ENCODE measurements at regions not wholly inside any gene's neighbourhood (a gene's known extent, or its start where the extent isn't known, plus 50 kb on each side); places are given as distances from the start of the nearest gene placed in this dataset.
"Not testable (repeated sequence)": the region's sequence is repeated elsewhere in the genome, so short reads cannot be mapped to it uniquely, and the experiment has no call there.

DNA sequence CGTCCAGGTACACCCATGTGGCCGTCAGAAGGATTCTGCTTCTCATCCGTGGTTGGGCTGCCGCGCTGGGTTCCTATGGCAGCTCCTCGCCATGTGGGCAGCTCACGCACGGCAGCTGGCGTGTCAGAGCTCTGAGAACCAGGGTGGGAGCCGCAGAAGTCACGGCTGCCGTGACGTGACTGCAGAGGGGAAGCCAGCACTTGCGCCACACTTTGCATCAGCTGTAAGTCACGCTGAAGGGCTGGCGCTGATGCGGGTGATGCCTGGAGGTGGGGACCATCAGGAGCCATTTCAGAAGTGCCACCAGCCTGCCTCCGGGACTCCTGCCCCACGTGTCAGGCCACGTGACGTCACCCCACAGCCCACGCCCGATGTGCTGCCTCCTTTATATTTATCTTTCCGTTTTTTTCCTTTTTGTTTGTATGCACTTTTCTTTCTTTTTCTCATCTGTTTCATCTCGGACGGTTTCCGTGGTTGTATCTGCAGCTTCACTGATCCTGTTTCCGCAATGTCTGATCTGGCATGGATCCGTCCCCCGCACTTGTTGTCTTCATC, 133.2 kb downstream of the IGLL1 start:
- no peak for DNase-seq
- intact Hi-C loops (cut with DNase I), result no loop called here
- Histone ChIP-seq H3K4me1 (no peaks in the 10 kb centered on the region), H3K36me3 (no peaks in the 10 kb centered on the region), H3K9me3 (peaks cover 0 to 7% (median 0%) of the 10 kb centered on the region in 12 donors), H3K4me3 (no peak overlapping the region), H3K27ac (no peak overlapping the region), H3K27me3 (peaks cover 0 to 4% (median 0%) of the 10 kb centered on the region in 9 donors)
- ATAC-seq, result no peak
- 88 to 96% (median 95%) methylated on average over 25 to 30 of the region's 30 CpGs for WGBS, 4 donors
- TF ChIP-seq CTCF (IDR thresholded peaks at IDR 0.05) (no peak), POLR2A (IDR thresholded peaks at IDR 0.05) (no peak)

DNA sequence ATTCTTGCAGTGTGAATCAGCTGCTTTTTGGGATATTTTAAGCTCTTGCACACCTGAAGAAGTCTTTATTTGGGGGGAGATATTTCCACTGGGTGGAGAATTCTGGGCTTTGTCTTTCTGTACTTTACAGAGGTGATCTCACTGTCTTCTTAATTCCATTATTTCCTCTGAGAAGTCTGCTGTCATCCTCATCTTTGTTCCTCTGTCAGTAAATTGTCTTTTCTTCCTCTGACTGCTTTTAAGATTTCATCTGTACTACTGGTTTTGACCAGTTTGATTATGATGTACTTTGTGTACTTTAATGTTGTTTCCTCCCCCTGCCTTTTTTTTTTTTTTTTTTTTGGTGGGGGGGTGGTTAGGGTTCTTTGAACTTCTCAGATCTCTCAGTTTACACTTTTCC, 133.9 kb downstream of the IGLL1 start:
- H3K27me3 ChIP-seq; H3K4me1 ChIP-seq; H3K36me3 ChIP-seq; ATAC-seq; H3K27ac ChIP-seq; DNase-seq; H3K4me3 ChIP-seq; intact Hi-C loops (cut with DNase I); H3K9me3 ChIP-seq: not testable (repeated sequence)

DNA sequence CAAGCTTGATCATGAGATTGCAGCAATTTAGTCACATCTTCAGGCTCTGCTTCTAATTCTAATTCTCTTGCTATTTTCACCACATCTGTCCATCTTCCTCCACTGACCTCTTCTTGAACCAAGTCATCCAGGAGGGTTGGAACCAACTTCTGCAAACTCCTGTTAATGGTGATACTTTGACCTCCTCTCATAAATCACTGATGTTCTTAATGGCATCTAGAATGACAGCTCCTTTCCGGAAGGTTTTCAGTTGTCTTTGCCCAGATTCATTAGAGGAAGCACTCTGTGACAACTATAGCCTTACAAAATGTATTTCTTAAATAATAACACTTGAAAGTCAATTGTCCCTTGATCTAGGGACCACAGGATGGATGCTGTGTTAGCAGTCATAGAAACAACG, 136.2 kb downstream of the IGLL1 start:
- H3K27ac ChIP-seq; intact Hi-C loops (cut with DNase I); H3K27me3 ChIP-seq; H3K36me3 ChIP-seq; DNase-seq; ATAC-seq; H3K9me3 ChIP-seq; H3K4me3 ChIP-seq; H3K4me1 ChIP-seq: not testable (repeated sequence)
- WGBS, 4 donors, result 70 to 93% (median 91%) methylated on average over 1 to 2 of the region's 2 CpGs

GRCh38 chr22:23439581-23439980, 140.5 kb downstream of the IGLL1 start:
- H3K4me3 ChIP-seq; H3K36me3 ChIP-seq; intact Hi-C loops (cut with DNase I); DNase-seq; ATAC-seq; H3K4me1 ChIP-seq; H3K27me3 ChIP-seq; H3K9me3 ChIP-seq; H3K27ac ChIP-seq: not testable (repeated sequence)
- WGBS, 4 donors, result 81 to 96% (median 90%) methylated on average over 3 of the region's 3 CpGs

GRCh38 chr22:23438216-23438615, 141.9 kb downstream of the IGLL1 start:
- DNase-seq (no peak), ATAC-seq (no peak)
- H3K36me3 ChIP-seq, result no peaks in the 10 kb centered on the region
- H3K27ac ChIP-seq, result no peak overlapping the region
- H3K4me3 ChIP-seq, result no peak overlapping the region
- peaks cover 0 to 6% (median 0%) of the 10 kb centered on the region in 12 donors for H3K4me1 ChIP-seq
- H3K9me3 ChIP-seq, result peaks cover 0 to 2% (median 0%) of the 10 kb centered on the region in 12 donors
- 63 to 74% (median 72%) methylated on average over 11 to 13 of the region's 13 CpGs for WGBS, 4 donors
- intact Hi-C loops (cut with DNase I), result no loop called here
- TF ChIP-seq CTCF (IDR thresholded peaks at IDR 0.05) (no peak), POLR2A (IDR thresholded peaks at IDR 0.05) (no peak)
- peaks cover 0 to 6% (median 0%) of the 10 kb centered on the region in 9 donors for H3K27me3 ChIP-seq

GRCh38 chr22:23437779-23438178, 142.3 kb downstream of the IGLL1 start:
- no peak for DNase-seq
- Histone ChIP-seq H3K9me3 (peaks cover 0 to 2% (median 0%) of the 10 kb centered on the region in 12 donors), H3K36me3 (no peaks in the 10 kb centered on the region), H3K27me3 (peaks cover 0 to 9% (median 0%) of the 10 kb centered on the region in 9 donors), H3K4me1 (peaks cover 0 to 10% (median 0%) of the 10 kb centered on the region in 12 donors), H3K4me3 (no peak overlapping the region), H3K27ac (no peak overlapping the region)
- intact Hi-C loops (cut with DNase I), result no loop called here
- 82 to 86% (median 84%) methylated on average over 16 of the region's 16 CpGs for WGBS, 4 donors
- TF ChIP-seq POLR2A (IDR thresholded peaks at IDR 0.05), result no peak
- TF ChIP-seq CTCF (IDR thresholded peaks at IDR 0.05), result no peak
- no peak for ATAC-seq

- ATAC-seq; DNase-seq; H3K9me3 ChIP-seq; H3K27ac ChIP-seq; H3K4me3 ChIP-seq; intact Hi-C loops (cut with DNase I); H3K36me3 ChIP-seq: not testable (repeated sequence)
- Histone ChIP-seq H3K27me3 (peaks cover 0 to 14% (median under 1%) of the 10 kb centered on the region in 9 donors), H3K4me1 (peaks cover 0 to 13% (median 0%) of the 10 kb centered on the region in 12 donors)
- 85 to 100% (median 85%) methylated on average over 3 to 7 of the region's 7 CpGs for WGBS, 4 donors
Measured at GRCh38 chr22:23437107-23437395, 143.0 kb downstream of the IGLL1 start.

- ATAC-seq; intact Hi-C loops (cut with DNase I); H3K4me3 ChIP-seq; H3K36me3 ChIP-seq; H3K27ac ChIP-seq; H3K9me3 ChIP-seq; DNase-seq: not testable (repeated sequence)
- peaks cover 0 to 13% (median 0%) of the 10 kb centered on the region in 12 donors for H3K4me1 ChIP-seq
- H3K27me3 ChIP-seq, result peaks cover 0 to 17% (median 4%) of the 10 kb centered on the region in 9 donors
- 75 to 87% (median 79%) methylated on average over 10 to 23 of the region's 23 CpGs for WGBS, 4 donors
Measured at GRCh38 chr22:23436354-23437106, 143.6 kb downstream of the IGLL1 start.

Data from heart left ventricle (tissue), 16 donors.